Spleen (tissue), 7 donors: ENCODE measurements at regions not wholly inside any gene's neighbourhood (a gene's known extent, or its start where the extent isn't known, plus 50 kb on each side); places are given as distances from the start of the nearest gene placed in this dataset.

Experiments used
- POLR2A ChIP-seq, 3 donors: fragments of 450-650 bp; IDR thresholded peaks; one replicate each; pipeline ENCODE4 v1.5.1; 2017; ENCODE audit warnings: antibody characterized with exemption in 3 of 3, mild to moderate bottlenecking in 1 of 3
- POLR2AphosphoS5 ChIP-seq, 3 donors: sonication (generic); formaldehyde crosslinking; IDR thresholded peaks; one replicate each; pipeline ENCODE4 v1.5.1; 2017; ENCODE audit warnings: antibody characterized with exemption in 3 of 3
- TF ChIP-seq, protein P1 (sequence below), 11 experiments: fragments of 200-600 bp in 7 of 11; fragments of 450-650 bp in 4 of 11; sonication (generic) in 4 of 11; IDR thresholded peaks in 8 of 11; conservative IDR thresholded peaks in 3 of 11; 1 replicate in 7 of 11; 2 replicates in 4 of 11; pipeline versions ENCODE4 v1.4.0 to v1.8.0; 2016 to 2021; ENCODE audit warnings: antibody characterized with exemption in 11 of 11, inconsistent platforms in 4 of 11, mild to moderate bottlenecking in 1 of 11
- donor health status: DM: no; HTN: no; CAD: no; lungs with moderate emphysema.
- donor health status: DM: no; HTN: no; CAD: no.
- donor health status: DM: no; HTN: no; CAD: no.

DNA sequence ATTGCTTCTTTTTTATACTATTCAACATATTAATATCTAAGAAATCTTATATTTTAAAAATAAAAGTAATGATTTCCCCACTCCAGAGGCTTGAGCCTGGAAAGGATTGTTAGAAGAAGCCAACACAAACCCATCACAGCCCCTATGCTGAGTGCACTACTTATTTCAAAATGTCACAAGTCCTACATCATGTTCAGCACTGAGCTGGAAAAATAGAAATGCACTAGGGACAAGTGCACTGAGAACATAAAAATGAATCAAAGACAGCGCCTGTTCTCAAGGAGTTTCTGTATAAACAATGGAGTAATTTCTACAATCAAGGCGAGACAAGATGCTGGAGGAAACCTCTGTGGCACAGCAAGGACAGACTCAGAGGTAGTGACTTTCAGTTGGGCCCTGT is 155.0 kb downstream of the TXNL1 start:
- TF ChIP-seq POLR2AphosphoS5 (IDR thresholded peaks at IDR 0.05) (no peak), POLR2A (IDR thresholded peaks at IDR 0.05) (no peak)
- TF ChIP-seq, protein P1, sequence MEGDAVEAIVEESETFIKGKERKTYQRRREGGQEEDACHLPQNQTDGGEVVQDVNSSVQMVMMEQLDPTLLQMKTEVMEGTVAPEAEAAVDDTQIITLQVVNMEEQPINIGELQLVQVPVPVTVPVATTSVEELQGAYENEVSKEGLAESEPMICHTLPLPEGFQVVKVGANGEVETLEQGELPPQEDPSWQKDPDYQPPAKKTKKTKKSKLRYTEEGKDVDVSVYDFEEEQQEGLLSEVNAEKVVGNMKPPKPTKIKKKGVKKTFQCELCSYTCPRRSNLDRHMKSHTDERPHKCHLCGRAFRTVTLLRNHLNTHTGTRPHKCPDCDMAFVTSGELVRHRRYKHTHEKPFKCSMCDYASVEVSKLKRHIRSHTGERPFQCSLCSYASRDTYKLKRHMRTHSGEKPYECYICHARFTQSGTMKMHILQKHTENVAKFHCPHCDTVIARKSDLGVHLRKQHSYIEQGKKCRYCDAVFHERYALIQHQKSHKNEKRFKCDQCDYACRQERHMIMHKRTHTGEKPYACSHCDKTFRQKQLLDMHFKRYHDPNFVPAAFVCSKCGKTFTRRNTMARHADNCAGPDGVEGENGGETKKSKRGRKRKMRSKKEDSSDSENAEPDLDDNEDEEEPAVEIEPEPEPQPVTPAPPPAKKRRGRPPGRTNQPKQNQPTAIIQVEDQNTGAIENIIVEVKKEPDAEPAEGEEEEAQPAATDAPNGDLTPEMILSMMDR (IDR thresholded peaks at IDR 0.05 in 8 of 11, conservative IDR thresholded peaks at IDR 0.05 in 3 of 11), result no peak
